Nephron progenitor cell (in vitro differentiated cells): ENCODE measurements at regions not wholly inside any gene's neighbourhood (a gene's known extent, or its start where the extent isn't known, plus 50 kb on each side); places are given as distances from the start of the nearest gene placed in this dataset.
"Not testable (repeated sequence)": the region's sequence is repeated elsewhere in the genome, so short reads cannot be mapped to it uniquely, and the experiment has no call there.

ENCODE experiments used
- DNase-seq: peaks from one replicate; pipeline ENCODE4 v3.0.0; 2021
- H3K27ac Mint-ChIP-seq: 2 replicates; pipeline ENCODE4 v1.8.0; 2021; ENCODE audit warnings: mild to moderate bottlenecking, moderate library complexity, mixed read lengths
- H3K27me3 Mint-ChIP-seq: 2 replicates; pipeline ENCODE4 v1.8.0; 2021; ENCODE audit warnings: mild to moderate bottlenecking, low read depth, mixed read lengths; ENCODE audit not compliant: poor library complexity
- H3K36me3 Mint-ChIP-seq: 2 replicates; pipeline ENCODE4 v1.8.0; 2021; ENCODE audit warnings: low read depth, mixed read lengths
- H3K4me1 Mint-ChIP-seq: 2 replicates; pipeline ENCODE4 v1.8.0; 2021; ENCODE audit warnings: mixed read lengths
- H3K4me3 Mint-ChIP-seq: 2 replicates; pipeline ENCODE4 v1.8.0; 2021; ENCODE audit warnings: mild to moderate bottlenecking, moderate library complexity, mixed read lengths
- H3K9me3 Mint-ChIP-seq: 2 replicates; pipeline ENCODE4 v1.8.0; 2021; ENCODE audit warnings: mild to moderate bottlenecking, moderate library complexity, mixed read lengths
- CTCF ChIP-seq: fragments of 200-600 bp; sonication (generic); IDR thresholded peaks from 2 replicates; pipeline ENCODE4 v1.5.0; 2021; ENCODE audit warnings: antibody characterized with exemption

GRCh38 chr15:96199111-96199510 is 131.4 kb upstream of the NR2F2 start:
- H3K36me3 Mint-ChIP-seq = peaks cover 66% of the 10 kb centered on the region
- no peak for DNase-seq
- H3K4me1 Mint-ChIP-seq = no peaks in the 10 kb centered on the region
- H3K9me3 Mint-ChIP-seq = peaks cover 28% of the 10 kb centered on the region
- H3K27ac Mint-ChIP-seq = no peak overlapping the region
- peaks cover 6% of the 10 kb centered on the region for H3K27me3 Mint-ChIP-seq
- TF ChIP-seq CTCF = no peak
- no peak overlapping the region for H3K4me3 Mint-ChIP-seq

GRCh38 chr15:96200357-96200967 is 130.0 kb upstream of the NR2F2 start:
- DNase-seq = no peak
- peaks cover 6% of the 10 kb centered on the region for H3K27me3 Mint-ChIP-seq
- peaks cover 42% of the 10 kb centered on the region for H3K9me3 Mint-ChIP-seq
- no peak overlapping the region for H3K27ac Mint-ChIP-seq
- peaks cover 72% of the 10 kb centered on the region for H3K36me3 Mint-ChIP-seq
- H3K4me1 Mint-ChIP-seq = no peaks in the 10 kb centered on the region
- H3K4me3 Mint-ChIP-seq = no peak overlapping the region
- no peak for TF ChIP-seq CTCF

DNA sequence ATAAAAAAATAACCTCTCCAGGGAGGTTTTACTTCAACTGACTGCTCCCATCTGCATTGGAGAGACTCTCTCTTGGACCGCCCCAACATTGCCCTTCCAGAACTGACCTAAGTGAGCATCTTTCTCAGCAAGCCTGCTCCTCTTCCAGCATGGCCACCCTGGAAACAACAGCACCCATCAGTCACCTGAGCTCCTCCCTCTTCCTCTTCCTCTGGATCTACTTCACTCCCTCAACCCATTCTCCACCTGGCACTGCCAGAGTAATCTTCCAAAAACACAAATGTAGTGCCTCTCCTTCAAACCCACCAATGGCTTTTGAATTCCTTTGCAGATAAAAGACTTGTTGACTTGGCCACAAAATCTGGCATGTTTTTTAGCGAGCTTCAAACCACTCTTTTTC is 128.8 kb upstream of the NR2F2 start:
- Mint-ChIP-seq H3K9me3 (peaks cover 45% of the 10 kb centered on the region), H3K27me3 (peaks cover 6% of the 10 kb centered on the region), H3K27ac (no peak overlapping the region), H3K36me3 (peaks cover 72% of the 10 kb centered on the region), H3K4me3 (no peak overlapping the region), H3K4me1 (no peaks in the 10 kb centered on the region)
- no peak for DNase-seq
- TF ChIP-seq CTCF = no peak

- Mint-ChIP-seq H3K9me3 (peaks cover 49% of the 10 kb centered on the region), H3K36me3 (peaks cover 51% of the 10 kb centered on the region)
- H3K4me1 Mint-ChIP-seq, DNase-seq, H3K27me3 Mint-ChIP-seq, H3K4me3 Mint-ChIP-seq, H3K27ac Mint-ChIP-seq: not testable (repeated sequence)
Observed at GRCh38 chr15:96205588-96205987, 124.9 kb upstream of the NR2F2 start.

- H3K4me3 Mint-ChIP-seq = no peak overlapping the region
- H3K27me3 Mint-ChIP-seq = peaks cover 3% of the 10 kb centered on the region
- no peak overlapping the region for H3K27ac Mint-ChIP-seq
- H3K36me3 Mint-ChIP-seq = peaks cover 51% of the 10 kb centered on the region
- no peak for TF ChIP-seq CTCF
- no peaks in the 10 kb centered on the region for H3K4me1 Mint-ChIP-seq
- peaks cover 44% of the 10 kb centered on the region for H3K9me3 Mint-ChIP-seq
- DNase-seq = no peak
Observed at GRCh38 chr15:96207377-96208006, 123.0 kb upstream of the NR2F2 start.

DNA sequence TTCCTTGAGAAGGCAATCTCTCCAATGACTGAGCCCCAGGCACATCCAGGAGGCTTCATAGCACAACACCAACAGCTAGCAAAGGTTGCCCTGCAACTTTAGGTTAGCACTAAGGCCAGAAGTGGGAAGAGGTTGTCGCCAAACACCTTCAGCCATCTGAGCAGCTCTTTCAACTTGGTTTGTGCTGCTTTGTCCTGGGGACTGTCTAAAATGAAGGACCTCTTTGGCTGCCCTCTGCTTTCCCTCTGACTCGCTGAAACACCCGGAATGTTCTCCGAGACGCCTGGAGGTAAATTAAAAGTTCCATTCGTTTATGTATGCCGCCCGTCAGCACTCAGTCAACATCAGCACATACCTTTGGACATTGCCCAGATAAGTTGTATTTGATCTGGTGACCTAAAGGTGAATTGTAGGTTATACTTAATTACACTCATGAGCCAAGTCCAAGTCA is 121.2 kb upstream of the NR2F2 start:
- Mint-ChIP-seq H3K27ac (no peak overlapping the region), H3K36me3 (peaks cover 46% of the 10 kb centered on the region), H3K4me3 (no peak overlapping the region), H3K9me3 (peaks cover 35% of the 10 kb centered on the region), H3K4me1 (no peaks in the 10 kb centered on the region), H3K27me3 (no peaks in the 10 kb centered on the region)
- no peak for DNase-seq
- no peak for TF ChIP-seq CTCF
